Middle frontal gyrus (tissue), 1 donor: ENCODE measurements at regions not wholly inside any gene's neighbourhood (a gene's known extent, or its start where the extent isn't known, plus 50 kb on each side); places are given as distances from the start of the nearest gene placed in this dataset.

ENCODE experiments used
- DNase-seq: peaks from one replicate; pipeline ENCODE4 v3.0.0-alpha.2; 2015; ENCODE audit warnings: low spot score; ENCODE audit errors: extremely low spot score

GRCh38 chr6:167733740-167734661 is 92.7 kb upstream of the AFDN start:
- DNase-seq = no peak

GRCh38 chr6:167734662-167735083 is 92.0 kb upstream of the AFDN start:
- DNase-seq = no peak

- no peak for DNase-seq
Observed at GRCh38 chr6:167735084-167735950, 91.4 kb upstream of the AFDN start.

- no peak for DNase-seq
Observed at GRCh38 chr6:167735951-167736288, 90.8 kb upstream of the AFDN start.

- DNase-seq = no peak
Observed at GRCh38 chr6:167736486-167737204, 90.1 kb upstream of the AFDN start.

GRCh38 chr6:167737205-167737830 is 89.4 kb upstream of the AFDN start:
- DNase-seq = no peak

GRCh38 chr6:167738386-167738785 is 88.3 kb upstream of the AFDN start:
- no peak for DNase-seq

- no peak for DNase-seq
Observed at GRCh38 chr6:167739721-167740475, 86.8 kb upstream of the AFDN start.

- DNase-seq = no peak
Observed at GRCh38 chr6:167742719-167743303, 83.9 kb upstream of the AFDN start.

- DNase-seq = no peak
Observed at GRCh38 chr6:167744681-167745669, 81.7 kb upstream of the AFDN start.

GRCh38 chr6:167745670-167746389 is 80.9 kb upstream of the AFDN start:
- DNase-seq = no peak

- DNase-seq = no peak
Observed at GRCh38 chr6:167746390-167746907, 80.3 kb upstream of the AFDN start.

- DNase-seq = no peak
Observed at GRCh38 chr6:167746975-167747374, 79.7 kb upstream of the AFDN start.

GRCh38 chr6:167747645-167748044 is 79.1 kb upstream of the AFDN start:
- no peak for DNase-seq

- no peak for DNase-seq
Observed at GRCh38 chr6:167748046-167748445, 78.7 kb upstream of the AFDN start.

- DNase-seq = no peak
Observed at GRCh38 chr6:167748458-167749379, 78.0 kb upstream of the AFDN start.

- no peak for DNase-seq
Observed at GRCh38 chr6:167750956-167751358, 75.8 kb upstream of the AFDN start.
